H1 (cell line): ENCODE measurements at regions not wholly inside any gene's neighbourhood (a gene's known extent, or its start where the extent isn't known, plus 50 kb on each side); places are given as distances from the start of the nearest gene placed in this dataset.

ENCODE experiments used
- CTCF ChIA-PET: fragments of 300-600 bp; sonication (Branson Sonifier 250); formaldehyde crosslinking; loops from one replicate; lab custom pipeline; 2021; ENCODE audit not compliant: partially characterized antibody; lab: Charles Lee
- POLR2A ChIA-PET: fragments of 300-600 bp; sonication (Branson Sonifier 250); formaldehyde crosslinking; loops from one replicate; lab custom pipeline; 2021; ENCODE audit warnings: inconsistent platforms; ENCODE audit not compliant: partially characterized antibody; lab: Charles Lee
- DNase-seq, 2 experiments: peaks; one replicate each; pipeline versions ENCODE4 v3.0.0 to v3.0.0-alpha.2; 2010 to 2022; ENCODE audit warnings: low spot score in 2 of 2, low read depth in 1 of 2, mixed read lengths in 1 of 2
- FAIRE-seq: peaks from 2 replicates; lab custom pipeline; 2011; peaks lifted over from hg19 to GRCh38; lab: Jason Lieb, UNC
- H2AFZ ChIP-seq: 2 replicates; pipeline ENCODE4 v1.8.1; 2012; ENCODE audit warnings: low read length, inconsistent platforms
- H2AK5ac ChIP-seq: 2 replicates; pipeline ENCODE4 v1.6.1; 2013; ENCODE audit warnings: low read depth, low read length
- H2BK120ac ChIP-seq: replicated peaks from 2 replicates; pipeline ENCODE3; 2013; ENCODE audit warnings: low read depth, low read length, inconsistent platforms
- H2BK12ac ChIP-seq: 2 replicates; pipeline ENCODE4 v1.6.1; 2013; ENCODE audit warnings: low read depth, low read length
- H2BK15ac ChIP-seq: 2 replicates; pipeline ENCODE4 v1.6.1; 2013; ENCODE audit warnings: low read length
- H2BK20ac ChIP-seq: 2 replicates; pipeline ENCODE4 v1.6.1; 2013; ENCODE audit warnings: low read length
- H2BK5ac ChIP-seq: 2 replicates; pipeline ENCODE4 v1.6.1; 2013; ENCODE audit warnings: low read depth, low read length
- H3K14ac ChIP-seq: 2 replicates; pipeline ENCODE4 v1.6.1; 2013; ENCODE audit warnings: inconsistent platforms; ENCODE audit not compliant: insufficient read length
- H3K18ac ChIP-seq: 2 replicates; pipeline ENCODE4 v1.6.1; 2013; ENCODE audit warnings: low read length; ENCODE audit errors: extremely low read depth
- H3K23ac ChIP-seq: 2 replicates; pipeline ENCODE4 v1.6.1; 2013; ENCODE audit warnings: inconsistent platforms; ENCODE audit not compliant: insufficient read length
- H3K23me2 ChIP-seq: 2 replicates; pipeline ENCODE4 v1.6.1; 2013; ENCODE audit warnings: low read depth, low read length
- H3K27ac ChIP-seq: 2 replicates; pipeline ENCODE4 v1.6.1; 2011; ENCODE audit warnings: low read depth, low read length, inconsistent platforms
- H3K27me3 ChIP-seq, 4 experiments: replicated peaks in 1 of 4; 1 replicate in 1 of 4; 2 replicates in 3 of 4; pipeline versions ENCODE4 v1.6.1 to v1.8.1; 2011 to 2013; ENCODE audit warnings: low read length in 3 of 4, mild to moderate bottlenecking in 3 of 4, inconsistent platforms in 2 of 4, mixed read lengths in 2 of 4, moderate library complexity in 1 of 4; ENCODE audit not compliant: control insufficient read depth in 3 of 4, insufficient read depth in 3 of 4; ENCODE audit errors: extremely low read depth in 1 of 4
- H3K36me3 ChIP-seq, 4 experiments: 2 replicates each; pipeline versions ENCODE4 v1.6.1 to v1.8.1; 2011 to 2013; ENCODE audit warnings: mild to moderate bottlenecking in 4 of 4, low read length in 3 of 4, moderate library complexity in 2 of 4, control low read depth in 1 of 4, inconsistent platforms in 1 of 4; ENCODE audit not compliant: insufficient read depth in 4 of 4, control insufficient read depth in 2 of 4
- H3K4ac ChIP-seq: replicated peaks from 2 replicates; pipeline ENCODE3; 2013; ENCODE audit warnings: low read length, low read depth, mixed read lengths, inconsistent platforms; ENCODE audit not compliant: insufficient read length
- H3K4me1 ChIP-seq, 4 experiments: replicated peaks in 1 of 4; 1 replicate in 1 of 4; 2 replicates in 3 of 4; pipeline versions ENCODE4 v1.6.1 to v1.8.1; 2011 to 2013; ENCODE audit warnings: low read length in 3 of 4, inconsistent platforms in 2 of 4, mixed read lengths in 1 of 4; ENCODE audit not compliant: insufficient read depth in 4 of 4, control insufficient read depth in 3 of 4
- H3K4me2 ChIP-seq, 2 experiments: 2 replicates each; pipeline versions ENCODE4 v1.6.1 to v1.8.1; 2011 to 2013; ENCODE audit warnings: low read depth in 2 of 2, low read length in 2 of 2, control low read depth in 1 of 2, inconsistent platforms in 1 of 2, mild to moderate bottlenecking in 1 of 2; ENCODE audit not compliant: insufficient read depth in 1 of 2
- H3K4me3 ChIP-seq, 4 experiments: fragments of 200-600, 300-600 bp in 1 of 4; sonication (generic), shearing (Covaris generic), sonication (Bioruptor Twin) in 1 of 4; 2 replicates each; pipeline versions ENCODE4 v1.5.1 to v1.8.1; 2011 to 2016; ENCODE audit warnings: low read length in 4 of 4, low read depth in 3 of 4, control low read depth in 2 of 4, inconsistent platforms in 2 of 4, mild to moderate bottlenecking in 2 of 4, mixed read lengths in 1 of 4, moderate library complexity in 1 of 4; ENCODE audit not compliant: insufficient read depth in 2 of 4; ENCODE audit errors: extremely low read depth in 1 of 4
- H3K56ac ChIP-seq: replicated peaks from 2 replicates; pipeline ENCODE3; 2013; ENCODE audit warnings: low read depth, mild to moderate bottlenecking, mixed read lengths, low read length, inconsistent platforms; ENCODE audit not compliant: insufficient read length
- H3K79me1 ChIP-seq: 2 replicates; pipeline ENCODE4 v1.6.1; 2013; ENCODE audit warnings: low read depth, low read length, control low read depth
- H3K79me2 ChIP-seq, 2 experiments: 2 replicates each; pipeline versions ENCODE4 v1.6.1 to v1.8.1; 2012 to 2013; ENCODE audit warnings: low read length in 2 of 2, mild to moderate bottlenecking in 2 of 2, inconsistent platforms in 1 of 2; ENCODE audit not compliant: insufficient read depth in 2 of 2, control insufficient read depth in 1 of 2
- H3K9ac ChIP-seq, 4 experiments: replicated peaks in 1 of 4; 1 replicate in 1 of 4; 2 replicates in 3 of 4; pipeline versions ENCODE4 v1.6.1 to v1.8.1; 2011 to 2013; ENCODE audit warnings: low read depth in 3 of 4, low read length in 3 of 4, control low read depth in 2 of 4, mild to moderate bottlenecking in 2 of 4, moderate library complexity in 2 of 4, inconsistent platforms in 1 of 4; ENCODE audit errors: extremely low read depth in 1 of 4
- H3K9me3 ChIP-seq, 2 experiments: 2 replicates each; pipeline versions ENCODE4 v1.6.1 to v1.8.1; 2012 to 2013; ENCODE audit warnings: mild to moderate bottlenecking in 2 of 2, moderate library complexity in 2 of 2, control low read depth in 1 of 2, inconsistent platforms in 1 of 2, low read depth in 1 of 2, low read length in 1 of 2, mixed read lengths in 1 of 2; ENCODE audit not compliant: insufficient read depth in 2 of 2
- H4K20me1 ChIP-seq, 2 experiments: replicated peaks in 1 of 2; 2 replicates each; pipeline versions ENCODE3 to v1.8.1; 2011 to 2013; ENCODE audit warnings: inconsistent platforms in 2 of 2, low read length in 2 of 2, mild to moderate bottlenecking in 1 of 2; ENCODE audit not compliant: insufficient read depth in 2 of 2, control insufficient read depth in 1 of 2
- H4K5ac ChIP-seq: 2 replicates; pipeline ENCODE4 v1.6.1; 2013; ENCODE audit warnings: low read length, low read depth, mixed read lengths, inconsistent platforms; ENCODE audit not compliant: insufficient read length
- H4K8ac ChIP-seq: 2 replicates; pipeline ENCODE4 v1.8.0; 2013; ENCODE audit warnings: mild to moderate bottlenecking, moderate library complexity, low read length, inconsistent platforms; ENCODE audit not compliant: insufficient read depth; ENCODE audit errors: extremely low read depth
- H4K91ac ChIP-seq: replicated peaks from 2 replicates; pipeline ENCODE3; 2013; ENCODE audit warnings: low read length, mixed read lengths, inconsistent platforms; ENCODE audit not compliant: insufficient read length
- BCL11A ChIP-seq, 2 experiments: IDR thresholded peaks; one replicate each; pipeline ENCODE4 v1.6.1; 2011; ENCODE audit warnings: low read depth in 2 of 2, low read length in 2 of 2, mild to moderate bottlenecking in 2 of 2
- BRCA1 ChIP-seq: IDR thresholded peaks from 2 replicates; pipeline ENCODE4 v1.6.1; 2012; ENCODE audit warnings: low read depth, low read length, improper control_type of control experiment
- CHD1 ChIP-seq: IDR thresholded peaks from 2 replicates; pipeline ENCODE4 v1.6.1; 2012; ENCODE audit warnings: low read depth, low read length, improper control_type of control experiment
- CHD2 ChIP-seq: IDR thresholded peaks from 2 replicates; pipeline ENCODE4 v1.6.1; 2012; ENCODE audit warnings: low read length, improper control_type of control experiment
- EGR1 ChIP-seq: IDR thresholded peaks from 2 replicates; pipeline ENCODE4 v1.6.1; 2011; ENCODE audit warnings: low read depth, low read length, borderline replicate concordance
- FOSL1 ChIP-seq: IDR thresholded peaks from 2 replicates; pipeline ENCODE4 v1.6.1; 2011; ENCODE audit warnings: mild to moderate bottlenecking, low read depth, low read length, moderate library complexity; ENCODE audit not compliant: insufficient read depth
- KDM5A ChIP-seq: fragments of 200-600 bp; IDR thresholded peaks from 2 replicates; pipeline ENCODE4 v1.7.1; 2012; ENCODE audit warnings: mild to moderate bottlenecking, low read length, inconsistent platforms, mixed read lengths
- PHF8 ChIP-seq: fragments of 200-600 bp; sonication (generic); conservative IDR thresholded peaks from 2 replicates; pipeline ENCODE4 v1.7.1; 2012; ENCODE audit warnings: low read depth, mild to moderate bottlenecking, inconsistent platforms, low read length, moderate library complexity
- POLR2AphosphoS5 ChIP-seq: IDR thresholded peaks from 2 replicates; pipeline ENCODE4 v1.6.1; 2011; ENCODE audit warnings: low read depth, low read length
- RXRA ChIP-seq: IDR thresholded peaks from 2 replicates; pipeline ENCODE4 v1.6.1; 2011; ENCODE audit warnings: low read depth, mild to moderate bottlenecking, low read length, moderate library complexity; ENCODE audit not compliant: insufficient read depth
- SAP30 ChIP-seq: fragments of 300-600 bp; sonication (generic); IDR thresholded peaks from 2 replicates; pipeline ENCODE4 v1.7.1; 2012; ENCODE audit warnings: low read length, moderate library complexity, mild to moderate bottlenecking, inconsistent platforms; ENCODE audit not compliant: insufficient read depth, insufficient replicate concordance
- TAF7 ChIP-seq: optimal IDR thresholded peaks from 2 replicates; pipeline ENCODE3; 2011; ENCODE audit warnings: low read depth, mild to moderate bottlenecking, inconsistent platforms, low read length, moderate library complexity, borderline replicate concordance
- TCF12 ChIP-seq: IDR thresholded peaks from 2 replicates; pipeline ENCODE4 v1.6.1; 2011; ENCODE audit warnings: low read depth, mild to moderate bottlenecking, low read length
- TF ChIP-seq, protein P1 (sequence below): IDR thresholded peaks from 2 replicates; pipeline ENCODE4 v1.6.1; 2011; ENCODE audit warnings: low read depth, mild to moderate bottlenecking, low read length; ENCODE audit not compliant: insufficient read depth
- TF ChIP-seq, protein P2 (sequence below): IDR thresholded peaks from 2 replicates; pipeline ENCODE4 v1.6.1; 2012; ENCODE audit warnings: inconsistent platforms

DNA sequence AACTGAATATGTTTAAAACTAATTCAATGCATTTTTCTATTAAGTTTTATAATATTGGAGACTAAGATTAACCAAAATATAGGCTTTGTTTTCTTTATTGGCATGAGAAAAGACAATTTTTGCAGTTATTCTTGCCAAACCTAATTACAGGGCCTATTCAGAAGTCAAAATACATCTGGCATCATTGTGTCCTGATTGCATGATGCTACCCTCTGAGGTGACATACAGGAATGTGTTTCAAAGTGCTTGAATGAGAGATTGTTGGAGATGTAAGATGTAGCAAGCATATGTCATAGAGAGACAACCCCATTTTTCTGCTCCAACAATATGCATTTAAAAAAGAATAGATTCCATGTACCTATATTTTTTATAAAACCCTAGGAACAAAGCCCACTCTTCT is 1036.4 kb downstream of the PCDH18 start:
- Histone ChIP-seq H3K4me2 (no peak overlapping the region), H3K79me2 (no peaks in the 10 kb centered on the region), H2BK12ac (no peak overlapping the region), H2BK120ac (no peak overlapping the region), H3K79me1 (no peaks in the 10 kb centered on the region), H2AFZ (no peak overlapping the region), H2BK15ac (no peak overlapping the region), H4K91ac (no peak overlapping the region), H3K23ac (no peak overlapping the region), H4K8ac (no peak overlapping the region), H3K27ac (no peak overlapping the region), H2BK5ac (no peak overlapping the region), H3K14ac (no peak overlapping the region), H3K4me3 (no peak overlapping the region), H3K4ac (no peak overlapping the region), H3K56ac (no peak overlapping the region), H3K36me3 (no peaks in the 10 kb centered on the region), H3K18ac (no peak overlapping the region), H2BK20ac (no peak overlapping the region), H3K9me3 (no peaks in the 10 kb centered on the region), H3K23me2 (no peaks in the 10 kb centered on the region), H4K20me1 (no peaks in the 10 kb centered on the region), H3K9ac (no peak overlapping the region), H4K5ac (no peak overlapping the region), H2AK5ac (no peak overlapping the region), H3K27me3 (no peaks in the 10 kb centered on the region), H3K4me1 (no peaks in the 10 kb centered on the region)
- DNase-seq (no peak), FAIRE-seq (no peak)
- POLR2A ChIA-PET = no interaction called here
- CTCF ChIA-PET = no interaction called here
- TF ChIP-seq, protein P1, sequence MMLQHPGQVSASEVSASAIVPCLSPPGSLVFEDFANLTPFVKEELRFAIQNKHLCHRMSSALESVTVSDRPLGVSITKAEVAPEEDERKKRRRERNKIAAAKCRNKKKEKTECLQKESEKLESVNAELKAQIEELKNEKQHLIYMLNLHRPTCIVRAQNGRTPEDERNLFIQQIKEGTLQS = no peak
- TF ChIP-seq RXRA = no peak
- no peak for TF ChIP-seq SAP30
- no peak for TF ChIP-seq TAF7
- TF ChIP-seq BRCA1 = no peak
- TF ChIP-seq CHD2 = no peak
- no peak for TF ChIP-seq TCF12
- TF ChIP-seq FOSL1 = no peak
- TF ChIP-seq, protein P2, sequence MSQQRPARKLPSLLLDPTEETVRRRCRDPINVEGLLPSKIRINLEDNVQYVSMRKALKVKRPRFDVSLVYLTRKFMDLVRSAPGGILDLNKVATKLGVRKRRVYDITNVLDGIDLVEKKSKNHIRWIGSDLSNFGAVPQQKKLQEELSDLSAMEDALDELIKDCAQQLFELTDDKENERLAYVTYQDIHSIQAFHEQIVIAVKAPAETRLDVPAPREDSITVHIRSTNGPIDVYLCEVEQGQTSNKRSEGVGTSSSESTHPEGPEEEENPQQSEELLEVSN = no peak
- no peak for TF ChIP-seq POLR2AphosphoS5
- no peak for TF ChIP-seq EGR1
- no peak for TF ChIP-seq BCL11A (IDR thresholded peaks at IDR 0.05; ENCODE audit: low read depth in 2 of 2, low read length in 2 of 2)
- no peak for TF ChIP-seq PHF8
- no peak for TF ChIP-seq CHD1
- TF ChIP-seq KDM5A = no peak
